ENCODE measurements at regions not wholly inside any gene's neighbourhood (a gene's known extent, or its start where the extent isn't known, plus 50 kb on each side); places are given as distances from the start of the nearest gene placed in this dataset.

DNA sequence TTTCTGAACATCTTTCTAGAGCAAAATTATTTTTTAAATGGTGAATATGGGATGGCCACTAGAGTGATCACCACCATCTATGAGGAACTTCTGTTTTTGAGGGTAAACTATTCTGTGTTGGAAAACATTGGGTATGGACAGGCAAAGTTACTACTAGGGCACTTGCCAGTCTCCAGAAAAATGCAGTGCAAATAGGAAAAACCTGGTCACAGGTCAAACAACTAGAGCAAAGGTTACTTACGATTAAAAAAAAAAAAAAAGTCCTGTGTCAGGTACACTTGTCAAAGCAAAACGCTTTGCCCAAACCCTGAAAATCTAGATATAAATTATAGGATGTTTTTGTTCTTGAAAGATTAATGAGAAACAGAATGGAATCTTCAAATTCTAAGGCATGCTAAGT lies 66.2 kb downstream of the SLITRK1 start:
- TF ChIP-seq, protein P1, sequence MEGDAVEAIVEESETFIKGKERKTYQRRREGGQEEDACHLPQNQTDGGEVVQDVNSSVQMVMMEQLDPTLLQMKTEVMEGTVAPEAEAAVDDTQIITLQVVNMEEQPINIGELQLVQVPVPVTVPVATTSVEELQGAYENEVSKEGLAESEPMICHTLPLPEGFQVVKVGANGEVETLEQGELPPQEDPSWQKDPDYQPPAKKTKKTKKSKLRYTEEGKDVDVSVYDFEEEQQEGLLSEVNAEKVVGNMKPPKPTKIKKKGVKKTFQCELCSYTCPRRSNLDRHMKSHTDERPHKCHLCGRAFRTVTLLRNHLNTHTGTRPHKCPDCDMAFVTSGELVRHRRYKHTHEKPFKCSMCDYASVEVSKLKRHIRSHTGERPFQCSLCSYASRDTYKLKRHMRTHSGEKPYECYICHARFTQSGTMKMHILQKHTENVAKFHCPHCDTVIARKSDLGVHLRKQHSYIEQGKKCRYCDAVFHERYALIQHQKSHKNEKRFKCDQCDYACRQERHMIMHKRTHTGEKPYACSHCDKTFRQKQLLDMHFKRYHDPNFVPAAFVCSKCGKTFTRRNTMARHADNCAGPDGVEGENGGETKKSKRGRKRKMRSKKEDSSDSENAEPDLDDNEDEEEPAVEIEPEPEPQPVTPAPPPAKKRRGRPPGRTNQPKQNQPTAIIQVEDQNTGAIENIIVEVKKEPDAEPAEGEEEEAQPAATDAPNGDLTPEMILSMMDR (IDR thresholded peaks at IDR 0.05) = no peak
- TF ChIP-seq POLR2A (IDR thresholded peaks at IDR 0.05) (no peak), POLR2AphosphoS5 (IDR thresholded peaks at IDR 0.05) (no peak), EP300 (IDR thresholded peaks at IDR 0.05) (no peak)

All from gastroesophageal sphincter (tissue), 3 donors.